T-cell (primary cell): ENCODE measurements at regions not wholly inside any gene's neighbourhood (a gene's known extent, or its start where the extent isn't known, plus 50 kb on each side); places are given as distances from the start of the nearest gene placed in this dataset.

ENCODE experiments used
- ATAC-seq, 4 experiments: fragments of 200-7000 bp in 3 of 4; fragments of 150-1000 bp in 1 of 4; cut with Tn5 transposase; replicated peaks in 1 of 4; 1 replicate in 3 of 4; 2 replicates in 1 of 4; pipeline ENCODE4 v1.10.0; 2021; ENCODE audit warnings: moderate library complexity in 3 of 4, mild to moderate bottlenecking in 2 of 4, moderate number of reproducible peaks in 1 of 4
- CTCF ChIA-PET, 2 donors: fragments of 300-600 bp; sonication (Branson Sonifier 250); formaldehyde crosslinking; loops; one replicate each; lab custom pipeline; 2022; ENCODE audit warnings: antibody characterized with exemption in 2 of 2; lab: Charles Lee
- POLR2A ChIA-PET, 2 donors: fragments of 300-600 bp; sonication (Branson Sonifier 250); formaldehyde crosslinking; loops; one replicate each; lab custom pipeline; 2022; ENCODE audit warnings: antibody characterized with exemption in 2 of 2; lab: Charles Lee
- DNase-seq, 35 experiments: peaks; one replicate each; pipeline versions ENCODE4 v3.0.0 to v3.0.0-alpha.2; 2013 to 2023
- H3K27ac ChIP-seq: one replicate; pipeline ENCODE4 v1.5.1; 2013; ENCODE audit warnings: low read length
- H3K27me3 ChIP-seq, 2 experiments: replicated peaks in 1 of 2; 1 replicate in 1 of 2; 2 replicates in 1 of 2; pipeline versions ENCODE4 v1.6.1 to v1.7.0; 2013; ENCODE audit warnings: low read length in 1 of 2, mixed read lengths in 1 of 2; ENCODE audit not compliant: control insufficient read depth in 2 of 2, insufficient read depth in 2 of 2; ENCODE audit errors: extremely low read depth in 1 of 2
- H3K36me3 ChIP-seq, 2 donors: 1 replicate in 1 of 2; 2 replicates in 1 of 2; pipeline versions ENCODE4 v1.6.1 to v1.7.0; 2013; ENCODE audit warnings: low read length in 1 of 2; ENCODE audit not compliant: control insufficient read depth in 2 of 2, insufficient read depth in 1 of 2; ENCODE audit errors: extremely low read depth in 1 of 2
- H3K4me1 ChIP-seq, 2 experiments: 1 replicate in 1 of 2; 2 replicates in 1 of 2; pipeline versions ENCODE4 v1.6.1 to v1.7.0; 2013; ENCODE audit warnings: low read length in 2 of 2, mixed read lengths in 1 of 2; ENCODE audit not compliant: insufficient read depth in 2 of 2, control insufficient read depth in 1 of 2; ENCODE audit errors: extremely low read depth in 1 of 2
- H3K4me3 ChIP-seq, 2 donors: 1 replicate in 1 of 2; 2 replicates in 1 of 2; pipeline versions ENCODE4 v1.5.1 to v1.7.0; 2013; ENCODE audit warnings: mild to moderate bottlenecking in 2 of 2, low read length in 1 of 2, moderate library complexity in 1 of 2; ENCODE audit not compliant: control insufficient read depth in 1 of 2; ENCODE audit errors: extremely low read depth in 1 of 2
- H3K9me3 ChIP-seq: 2 replicates; pipeline ENCODE4 v1.7.0; 2013
- H3K27ac Mint-ChIP-seq, 2 donors: one replicate each; pipeline ENCODE4 v1.8.0; 2020 to 2021; ENCODE audit warnings: mild to moderate bottlenecking in 2 of 2, mixed read lengths in 2 of 2
- H3K27me3 Mint-ChIP-seq, 2 donors: one replicate each; pipeline ENCODE4 v1.8.0; 2021 to 2022; ENCODE audit warnings: mixed read lengths in 2 of 2
- H3K36me3 Mint-ChIP-seq: one replicate; pipeline ENCODE4 v1.8.0; 2021; ENCODE audit warnings: mixed read lengths
- H3K4me1 Mint-ChIP-seq, 3 donors: one replicate each; pipeline ENCODE4 v1.8.0; 2020 to 2022; ENCODE audit warnings: mixed read lengths in 3 of 3, mild to moderate bottlenecking in 1 of 3
- H3K4me3 Mint-ChIP-seq, 3 donors: one replicate each; pipeline ENCODE4 v1.8.0; 2020 to 2022; ENCODE audit warnings: mild to moderate bottlenecking in 3 of 3, mixed read lengths in 3 of 3, moderate library complexity in 3 of 3
- H3K9me3 Mint-ChIP-seq, 3 donors: one replicate each; pipeline ENCODE4 v1.8.0; 2020 to 2022; ENCODE audit warnings: mixed read lengths in 3 of 3
- WGBS: methylation state at CpG from one replicate; pipeline ENCODE4 v1.1.5; 2013; ENCODE audit warnings: missing lambda C conversion rate; ENCODE audit not compliant: insufficient coverage; 5-methylcytosine and 5-hydroxymethylcytosine counted together

GRCh38 chr6:133680994-133681393 lies 207.9 kb upstream of the TCF21 start:
- no peak for ATAC-seq
- no peaks in the 10 kb centered on the region for H3K9me3 ChIP-seq
- no peaks in the 10 kb centered on the region for H3K4me1 Mint-ChIP-seq
- CTCF ChIA-PET: no interaction called here
- H3K36me3 ChIP-seq: no peaks in the 10 kb centered on the region
- no peaks in the 10 kb centered on the region for H3K27me3 ChIP-seq
- H3K4me3 Mint-ChIP-seq: no peak overlapping the region
- H3K4me1 ChIP-seq: no peaks in the 10 kb centered on the region
- no peaks in the 10 kb centered on the region for H3K9me3 Mint-ChIP-seq
- H3K4me3 ChIP-seq: no peak overlapping the region
- H3K27ac ChIP-seq: no peak overlapping the region
- DNase-seq: no peak
- peaks cover 3% of the 10 kb centered on the region in 2 donors for H3K27me3 Mint-ChIP-seq
- H3K27ac Mint-ChIP-seq: no peak overlapping the region
- POLR2A ChIA-PET: no interaction called here
- WGBS: 86% methylated on average over 2 of the region's 2 CpGs
- H3K36me3 Mint-ChIP-seq: no peaks in the 10 kb centered on the region

GRCh38 chr6:133681891-133682290 lies 207.0 kb upstream of the TCF21 start:
- ChIA-PET POLR2A (interaction anchor here (0.5 to 0.6 kb wide), 2 partner anchors 37 to 1265 kb away, joined by 7 read pairs; no protein-coding TSS in a partner anchor), CTCF (no interaction called here)
- H3K27me3 ChIP-seq: no peaks in the 10 kb centered on the region
- DNase-seq (no peak), ATAC-seq (no peak)
- Mint-ChIP-seq H3K4me3 (no peak overlapping the region), H3K27ac (no peak overlapping the region), H3K4me1 (no peaks in the 10 kb centered on the region), H3K27me3 (peaks cover 3% of the 10 kb centered on the region in 2 donors), H3K9me3 (no peaks in the 10 kb centered on the region), H3K36me3 (no peaks in the 10 kb centered on the region)
- 29% methylated on average over 2 of the region's 2 CpGs for WGBS
- no peaks in the 10 kb centered on the region for H3K4me1 ChIP-seq
- H3K9me3 ChIP-seq: no peaks in the 10 kb centered on the region
- no peaks in the 10 kb centered on the region for H3K36me3 ChIP-seq
- no peak overlapping the region for H3K4me3 ChIP-seq
- no peak overlapping the region for H3K27ac ChIP-seq

- POLR2A ChIA-PET: no interaction called here
- no peaks in the 10 kb centered on the region for H3K27me3 ChIP-seq
- no peak overlapping the region for H3K27ac ChIP-seq
- CTCF ChIA-PET: no interaction called here
- H3K4me1 ChIP-seq: no peaks in the 10 kb centered on the region
- Mint-ChIP-seq H3K27ac (no peak overlapping the region), H3K27me3 (peaks cover 3 to 4% of the 10 kb centered on the region in 2 donors), H3K36me3 (no peaks in the 10 kb centered on the region), H3K9me3 (no peaks in the 10 kb centered on the region), H3K4me1 (no peaks in the 10 kb centered on the region), H3K4me3 (no peak overlapping the region)
- DNase-seq (no peak), ATAC-seq (no peak)
- WGBS: 100% methylated on average over 1 of the region's 5 CpGs
- H3K9me3 ChIP-seq: no peaks in the 10 kb centered on the region
- no peak overlapping the region for H3K4me3 ChIP-seq
- H3K36me3 ChIP-seq: no peaks in the 10 kb centered on the region
These were observed 206.2 kb upstream of the TCF21 start for GRCh38 chr6:133682506-133683307.

- CTCF ChIA-PET: no interaction called here
- no peaks in the 10 kb centered on the region for H3K27me3 ChIP-seq
- Mint-ChIP-seq H3K4me1 (no peaks in the 10 kb centered on the region), H3K27ac (no peak overlapping the region), H3K4me3 (no peak overlapping the region), H3K27me3 (peaks cover 3 to 4% of the 10 kb centered on the region in 2 donors), H3K36me3 (no peaks in the 10 kb centered on the region), H3K9me3 (no peaks in the 10 kb centered on the region)
- no peak overlapping the region for H3K4me3 ChIP-seq
- no peaks in the 10 kb centered on the region for H3K4me1 ChIP-seq
- no peaks in the 10 kb centered on the region for H3K9me3 ChIP-seq
- ATAC-seq: no peak
- H3K27ac ChIP-seq: no peak overlapping the region
- no peaks in the 10 kb centered on the region for H3K36me3 ChIP-seq
- no CpG with 5 or more reads among the region's 1 CpG for WGBS
- no peak for DNase-seq
- POLR2A ChIA-PET: no interaction called here
These were observed 205.7 kb upstream of the TCF21 start for GRCh38 chr6:133683308-133683580.

GRCh38 chr6:133683606-133684005 lies 205.3 kb upstream of the TCF21 start:
- no peaks in the 10 kb centered on the region for H3K4me1 Mint-ChIP-seq
- Histone ChIP-seq H3K27me3 (no peaks in the 10 kb centered on the region), H3K27ac (no peak overlapping the region), H3K4me1 (no peaks in the 10 kb centered on the region), H3K9me3 (no peaks in the 10 kb centered on the region), H3K4me3 (no peak overlapping the region), H3K36me3 (no peaks in the 10 kb centered on the region)
- POLR2A ChIA-PET: no interaction called here
- ATAC-seq (no peak), DNase-seq (no peak)
- H3K27me3 Mint-ChIP-seq: peaks cover 3 to 6% of the 10 kb centered on the region in 2 donors
- no peaks in the 10 kb centered on the region for H3K9me3 Mint-ChIP-seq
- H3K27ac Mint-ChIP-seq: no peak overlapping the region
- no CpG with 5 or more reads among the region's 2 CpGs for WGBS
- CTCF ChIA-PET: no interaction called here
- no peak overlapping the region for H3K4me3 Mint-ChIP-seq
- no peaks in the 10 kb centered on the region for H3K36me3 Mint-ChIP-seq

GRCh38 chr6:133688705-133689492 lies 200.0 kb upstream of the TCF21 start:
- no peaks in the 10 kb centered on the region for H3K4me1 ChIP-seq
- no peaks in the 10 kb centered on the region for H3K36me3 ChIP-seq
- H3K27ac ChIP-seq: no peak overlapping the region
- POLR2A ChIA-PET: no interaction called here
- Mint-ChIP-seq H3K27ac (no peak overlapping the region), H3K9me3 (peaks cover 0 to 6% (median 2%) of the 10 kb centered on the region in 3 donors), H3K4me1 (no peaks in the 10 kb centered on the region), H3K36me3 (no peaks in the 10 kb centered on the region), H3K4me3 (no peak overlapping the region), H3K27me3 (peaks cover 0 to 3% of the 10 kb centered on the region in 2 donors)
- CTCF ChIA-PET: no interaction called here
- H3K9me3 ChIP-seq: no peaks in the 10 kb centered on the region
- DNase-seq: no peak
- no CpG with 5 or more reads among the region's 5 CpGs for WGBS
- H3K4me3 ChIP-seq: no peak overlapping the region
- no peaks in the 10 kb centered on the region for H3K27me3 ChIP-seq
- ATAC-seq: no peak
